D721Med (cell line): ENCODE measurements at regions not wholly inside any gene's neighbourhood (a gene's known extent, or its start where the extent isn't known, plus 50 kb on each side); places are given as distances from the start of the nearest gene placed in this dataset.

Source experiments
- DNase-seq: peaks from one replicate; pipeline ENCODE4 v3.0.0; 2011; ENCODE audit warnings: low spot score; ENCODE audit not compliant: insufficient read length
- FAIRE-seq: peaks from 2 replicates; lab custom pipeline; 2011; peaks lifted over from hg19 to GRCh38; lab: Jason Lieb, UNC
- CTCF ChIP-seq: IDR thresholded peaks from 2 replicates; pipeline ENCODE4 v1.5.1; 2012; ENCODE audit warnings: mild to moderate bottlenecking, control low read depth; ENCODE audit not compliant: insufficient read depth; ENCODE audit errors: missing control alignments

GRCh38 chr2:237180987-237181386, 95.3 kb downstream of the COPS8 start:
- FAIRE-seq (no peak), DNase-seq (no peak)
- no peak for TF ChIP-seq CTCF

- no peak for TF ChIP-seq CTCF
- no peak for FAIRE-seq
- no peak for DNase-seq
These were observed 96.2 kb downstream of the COPS8 start for GRCh38 chr2:237181844-237182243.

- no peak for DNase-seq
- FAIRE-seq, result no peak
- no peak for TF ChIP-seq CTCF
These were observed 96.9 kb downstream of the COPS8 start for GRCh38 chr2:237182422-237183123.

- DNase-seq, result no peak
- FAIRE-seq, result no peak
- TF ChIP-seq CTCF, result no peak
These were observed 98.7 kb downstream of the COPS8 start for GRCh38 chr2:237184192-237184918.

GRCh38 chr2:237184919-237185552, 99.3 kb downstream of the COPS8 start:
- TF ChIP-seq CTCF, result no peak
- DNase-seq (no peak), FAIRE-seq (no peak)

GRCh38 chr2:237185553-237185925, 99.8 kb downstream of the COPS8 start:
- TF ChIP-seq CTCF, result no peak
- FAIRE-seq (no peak), DNase-seq (no peak)
